PC-3 (cell line): ENCODE measurements at regions not wholly inside any gene's neighbourhood (a gene's known extent, or its start where the extent isn't known, plus 50 kb on each side); places are given as distances from the start of the nearest gene placed in this dataset.

Experiments used
- ATAC-seq: fragments of 200-7000 bp; cut with Tn5 transposase; 2 replicates; pipeline ENCODE4 v1.9.1; 2020; ENCODE audit warnings: mild to moderate bottlenecking, moderate library complexity
- BruUV-seq: library from RNA; stranded (reverse); fragments of 400-500 nt; replicated peaks from 2 replicates; lab custom pipeline; 2021; lab: Mats Ljungman, UMichigan
- CTCF ChIA-PET: fragments of 300-600 bp; sonication (Branson Sonifier 250); formaldehyde crosslinking; loops from one replicate; lab custom pipeline; 2022; ENCODE audit warnings: antibody characterized with exemption; lab: Charles Lee
- POLR2A ChIA-PET: fragments of 300-600 bp; sonication (Branson Sonifier 250); formaldehyde crosslinking; loops from one replicate; lab custom pipeline; 2022; ENCODE audit warnings: antibody characterized with exemption; ENCODE audit not compliant: unreplicated experiment; lab: Charles Lee
- DNase-seq: peaks from one replicate; pipeline ENCODE4 v3.0.0-alpha.2; 2015
- H2AFZ ChIP-seq: fragments of 300-600 bp; sonication (generic); 2 replicates; pipeline ENCODE4 v1.6.0; 2016; ENCODE audit warnings: antibody characterized with exemption, low read length
- H3F3A ChIP-seq: fragments of 300-600 bp; sonication (generic); one replicate; pipeline ENCODE4 v1.6.0; 2017; ENCODE audit warnings: antibody characterized with exemption, low read length, control low read depth, mild to moderate bottlenecking; ENCODE audit not compliant: unreplicated experiment
- H3K27ac ChIP-seq: fragments of 300-600 bp; sonication (generic); 2 replicates; pipeline ENCODE4 v1.5.1; 2016; ENCODE audit warnings: mild to moderate bottlenecking, low read length
- H3K27me3 ChIP-seq: fragments of 300-600 bp; sonication (generic); 2 replicates; pipeline ENCODE4 v1.6.1; 2016; ENCODE audit warnings: low read length, mixed read lengths
- H3K36me3 ChIP-seq: fragments of 300-600 bp; sonication (generic); 2 replicates; pipeline ENCODE4 v1.6.1; 2016; ENCODE audit warnings: low read depth, mixed run types, low read length, mixed read lengths
- H3K4me1 ChIP-seq: fragments of 300-600 bp; sonication (generic); 2 replicates; pipeline ENCODE4 v1.5.1; 2016; ENCODE audit warnings: low read length; ENCODE audit not compliant: insufficient read depth
- H3K4me2 ChIP-seq: fragments of 300-600 bp; sonication (generic); 2 replicates; pipeline ENCODE4 v1.6.0; 2016; ENCODE audit warnings: low read length
- H3K4me3 ChIP-seq: fragments of 300-600 bp; sonication (generic); 2 replicates; pipeline ENCODE4 v1.5.1; 2016; ENCODE audit warnings: mild to moderate bottlenecking, low read length, mixed read lengths
- H3K79me2 ChIP-seq: fragments of 300-600 bp; sonication (generic); 2 replicates; pipeline ENCODE4 v1.6.1; 2017; ENCODE audit warnings: low read length, mixed read lengths
- H3K9ac ChIP-seq: fragments of 300-600 bp; sonication (generic); 2 replicates; pipeline ENCODE4 v1.6.0; 2016; ENCODE audit warnings: mild to moderate bottlenecking, low read length
- H3K9me2 ChIP-seq: fragments of 300-600 bp; sonication (generic); replicated peaks from 2 replicates; pipeline ENCODE4 v1.6.1; 2016; ENCODE audit warnings: mixed run types, low read length, mixed read lengths
- H3K9me3 ChIP-seq: fragments of 300-600 bp; sonication (generic); 2 replicates; pipeline ENCODE4 v1.6.1; 2016; ENCODE audit warnings: low read length, mixed read lengths
- H4K20me1 ChIP-seq: fragments of 300-600 bp; sonication (generic); 2 replicates; pipeline ENCODE4 v1.6.1; 2016; ENCODE audit warnings: low read length, mixed read lengths
- EZH2 ChIP-seq: fragments of 300-600 bp; sonication (generic); IDR thresholded peaks from one replicate; pipeline ENCODE4 v1.6.1; 2017; ENCODE audit warnings: antibody characterized with exemption, mild to moderate bottlenecking, low read length; ENCODE audit not compliant: unreplicated experiment
- EZH2phosphoT487 ChIP-seq: fragments of 300-600 bp; sonication (generic); IDR thresholded peaks from 2 replicates; pipeline ENCODE4 v1.6.1; 2018; ENCODE audit warnings: mild to moderate bottlenecking, antibody characterized with exemption, low read length, borderline replicate concordance
- intact Hi-C: fragments of 100-400 bp; cut with micrococcal nuclease; formaldehyde crosslinking; loops from 2 replicates; pipeline ENCODE4 v1.9.0; 2023
- TF ChIP-seq, protein P1 (sequence below): fragments of 300-600 bp; sonication (generic); conservative IDR thresholded peaks from 2 replicates; pipeline ENCODE4 v1.5.1; 2017; ENCODE audit warnings: antibody characterized with exemption, low read depth, mild to moderate bottlenecking, low read length

DNA sequence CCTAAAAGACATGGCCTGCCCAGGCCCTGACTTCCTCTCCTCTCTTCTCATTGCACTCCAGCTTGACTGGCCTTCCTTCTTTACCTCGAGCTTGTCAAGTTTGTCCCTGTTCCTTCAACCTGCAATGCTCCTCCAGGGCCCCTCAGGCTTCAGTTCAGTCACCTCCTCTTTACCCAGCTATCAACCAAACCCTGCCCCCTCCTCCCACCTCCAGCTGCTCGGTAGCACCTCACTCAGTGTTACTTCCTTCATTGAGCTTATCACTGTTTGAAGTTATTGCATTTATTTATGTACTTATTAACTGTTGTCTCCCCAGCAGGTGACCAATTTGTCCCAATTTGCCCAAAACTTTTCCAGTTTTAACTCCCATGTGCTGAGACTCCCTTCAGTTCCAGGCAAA is 95.8 kb upstream of the UBE2E1 start:
- ChIA-PET POLR2A (interaction anchor here (0.6 kb wide), 1 partner anchor 60 kb away, joined by 4 read pairs; no protein-coding TSS in a partner anchor), CTCF (no interaction called here)
- Histone ChIP-seq H3K4me2 (no peak overlapping the region), H3K36me3 (no peaks in the 10 kb centered on the region), H3K4me1 (peaks cover 19% of the 10 kb centered on the region), H3F3A (no peaks in the 10 kb centered on the region), H4K20me1 (no peaks in the 10 kb centered on the region), H2AFZ (no peak overlapping the region), H3K27me3 (no peaks in the 10 kb centered on the region), H3K9me3 (no peaks in the 10 kb centered on the region), H3K9me2 (no peaks in the 10 kb centered on the region), H3K79me2 (no peaks in the 10 kb centered on the region), H3K27ac (no peak overlapping the region), H3K4me3 (no peak overlapping the region), H3K9ac (no peak overlapping the region)
- TF ChIP-seq EZH2phosphoT487: no peak
- TF ChIP-seq, protein P1, sequence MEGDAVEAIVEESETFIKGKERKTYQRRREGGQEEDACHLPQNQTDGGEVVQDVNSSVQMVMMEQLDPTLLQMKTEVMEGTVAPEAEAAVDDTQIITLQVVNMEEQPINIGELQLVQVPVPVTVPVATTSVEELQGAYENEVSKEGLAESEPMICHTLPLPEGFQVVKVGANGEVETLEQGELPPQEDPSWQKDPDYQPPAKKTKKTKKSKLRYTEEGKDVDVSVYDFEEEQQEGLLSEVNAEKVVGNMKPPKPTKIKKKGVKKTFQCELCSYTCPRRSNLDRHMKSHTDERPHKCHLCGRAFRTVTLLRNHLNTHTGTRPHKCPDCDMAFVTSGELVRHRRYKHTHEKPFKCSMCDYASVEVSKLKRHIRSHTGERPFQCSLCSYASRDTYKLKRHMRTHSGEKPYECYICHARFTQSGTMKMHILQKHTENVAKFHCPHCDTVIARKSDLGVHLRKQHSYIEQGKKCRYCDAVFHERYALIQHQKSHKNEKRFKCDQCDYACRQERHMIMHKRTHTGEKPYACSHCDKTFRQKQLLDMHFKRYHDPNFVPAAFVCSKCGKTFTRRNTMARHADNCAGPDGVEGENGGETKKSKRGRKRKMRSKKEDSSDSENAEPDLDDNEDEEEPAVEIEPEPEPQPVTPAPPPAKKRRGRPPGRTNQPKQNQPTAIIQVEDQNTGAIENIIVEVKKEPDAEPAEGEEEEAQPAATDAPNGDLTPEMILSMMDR: no peak
- no peak for TF ChIP-seq EZH2
- ATAC-seq (no peak), DNase-seq (no peak)
- intact Hi-C loops: no loop called here
- BruUV-seq: no TSS peak

DNA sequence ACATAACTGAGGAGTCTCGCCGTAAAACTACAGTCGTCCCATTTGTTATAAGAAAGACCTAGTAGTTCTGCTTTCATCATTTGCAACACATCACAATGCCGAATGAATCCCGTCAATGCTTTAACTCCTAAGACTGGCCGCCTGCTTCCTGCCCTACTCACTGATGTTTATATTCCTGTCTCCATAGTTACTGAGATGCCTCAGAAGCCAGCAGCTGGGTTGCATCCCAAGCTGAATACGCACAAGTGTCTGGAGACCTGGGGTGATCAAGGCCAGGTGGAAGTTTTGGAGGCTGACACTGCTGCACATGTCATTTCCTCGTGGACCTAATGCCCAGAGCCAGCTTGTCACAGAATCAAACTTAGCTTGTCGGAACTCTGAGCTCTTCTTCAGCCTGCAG is 95.2 kb upstream of the UBE2E1 start:
- intact Hi-C loops: no loop called here
- no peaks in the 10 kb centered on the region for H3K9me2 ChIP-seq
- peaks cover 19% of the 10 kb centered on the region for H3K4me1 ChIP-seq
- TF ChIP-seq, protein P1: no peak
- TF ChIP-seq EZH2phosphoT487 (no peak), EZH2 (no peak)
- H3F3A ChIP-seq: no peaks in the 10 kb centered on the region
- ATAC-seq (no peak), DNase-seq (no peak)
- ChIA-PET CTCF (no interaction called here), POLR2A (no interaction called here)
- H2AFZ ChIP-seq: no peak overlapping the region
- H3K9me3 ChIP-seq: no peaks in the 10 kb centered on the region
- H3K4me3 ChIP-seq: no peak overlapping the region
- no peaks in the 10 kb centered on the region for H3K36me3 ChIP-seq
- H3K27ac ChIP-seq: no peak overlapping the region
- H3K79me2 ChIP-seq: no peaks in the 10 kb centered on the region
- no peak overlapping the region for H3K4me2 ChIP-seq
- no peak overlapping the region for H3K9ac ChIP-seq
- no peaks in the 10 kb centered on the region for H3K27me3 ChIP-seq
- no TSS peak for BruUV-seq
- no peaks in the 10 kb centered on the region for H4K20me1 ChIP-seq

DNA sequence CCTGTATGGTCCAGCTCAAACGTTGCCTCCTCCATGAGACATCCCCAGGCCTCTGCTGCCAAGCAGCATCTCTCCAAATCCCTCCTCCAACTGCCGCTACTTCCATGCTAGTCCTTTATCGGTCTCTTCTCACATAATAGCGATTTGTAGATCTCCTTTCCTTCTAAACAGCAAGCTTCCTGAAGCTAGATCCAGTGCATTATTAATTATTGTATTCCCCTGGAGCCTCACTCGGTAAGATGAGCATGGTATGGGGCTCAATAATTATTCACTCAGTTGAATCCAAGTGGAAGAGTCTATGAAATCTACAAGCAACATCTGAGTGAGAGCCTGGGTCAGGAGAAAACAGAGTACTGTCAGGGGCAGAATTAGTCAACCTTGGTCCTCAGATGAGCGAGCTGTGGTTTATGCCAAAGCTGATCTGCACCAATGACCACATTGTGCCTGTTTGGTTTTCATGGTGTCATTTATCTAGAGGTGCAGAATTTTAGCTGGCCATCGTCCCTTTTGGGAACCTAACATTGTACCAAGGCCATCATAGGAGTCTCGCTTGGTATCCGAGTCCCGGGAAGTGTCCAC is 93.8 kb upstream of the UBE2E1 start:
- DNase-seq (no peak), ATAC-seq (no peak; the same call in 1 of the 2 replicates)
- no peaks in the 10 kb centered on the region for H4K20me1 ChIP-seq
- H2AFZ ChIP-seq: peak overlapping the region; percentile 78; the same call in 1 of the 2 replicates
- no TSS peak for BruUV-seq
- H3K4me1 ChIP-seq: peaks cover 19% of the 10 kb centered on the region
- peak overlapping the region; percentile 75 for H3K4me2 ChIP-seq
- H3F3A ChIP-seq: no peaks in the 10 kb centered on the region
- no peak overlapping the region for H3K9ac ChIP-seq
- no peaks in the 10 kb centered on the region for H3K79me2 ChIP-seq
- H3K4me3 ChIP-seq: peak overlapping the region; percentile 47; the same call in 1 of the 2 replicates
- ChIA-PET POLR2A (no interaction called here), CTCF (no interaction called here)
- H3K27ac ChIP-seq: peak overlapping the region; percentile 17; the same call in 1 of the 2 replicates
- H3K9me2 ChIP-seq: no peaks in the 10 kb centered on the region
- no peaks in the 10 kb centered on the region for H3K27me3 ChIP-seq
- intact Hi-C loops: loop anchor here (2.0 kb wide), 1 partner anchor 29 kb away; no protein-coding TSS in a partner anchor
- TF ChIP-seq, protein P1: no peak
- TF ChIP-seq EZH2 (no peak), EZH2phosphoT487 (no peak)
- no peaks in the 10 kb centered on the region for H3K36me3 ChIP-seq
- no peaks in the 10 kb centered on the region for H3K9me3 ChIP-seq
